NT2/D1 (cell line): ENCODE measurements at regions not wholly inside any gene's neighbourhood (a gene's known extent, or its start where the extent isn't known, plus 50 kb on each side); places are given as distances from the start of the nearest gene placed in this dataset.

Experiments
- SUZ12 ChIP-seq: IDR thresholded peaks from 2 replicates; pipeline ENCODE4 v1.6.1; 2011; ENCODE audit not compliant: insufficient read length, insufficient read depth; ENCODE audit errors: extremely low read depth
- YY1 ChIP-seq: IDR thresholded peaks from 2 replicates; pipeline ENCODE4 v1.6.1; 2011; ENCODE audit not compliant: insufficient read length, insufficient read depth
- ZNF274 ChIP-seq: IDR thresholded peaks from 2 replicates; pipeline ENCODE4 v1.6.1; 2011; ENCODE audit warnings: mild to moderate bottlenecking, low read depth, low read length

- no peak for TF ChIP-seq ZNF274
- TF ChIP-seq SUZ12, result no peak
- no peak for TF ChIP-seq YY1
Measured at GRCh38 chr16:60810250-60810649, 1226.0 kb downstream of the CDH8 start.
